ENCODE measurements at regions not wholly inside any gene's neighbourhood (a gene's known extent, or its start where the extent isn't known, plus 50 kb on each side); places are given as distances from the start of the nearest gene placed in this dataset.

GRCh38 chr4:96598465-96598864, 758.6 kb downstream of the PDHA2 start:
- no peak for TF ChIP-seq CTCF (optimal IDR thresholded peaks at IDR 0.05 in 1 of 3, IDR thresholded peaks at IDR 0.05 in 1 of 3, conservative IDR thresholded peaks at IDR 0.05 in 1 of 3; ENCODE audit: extremely low read depth in 1 of 3, insufficient read depth in 2 of 3, low read length in 3 of 3)
- no peak for TF ChIP-seq EZH2 (IDR thresholded peaks at IDR 0.05; ENCODE audit: low read length)

Measured in keratinocyte (primary cell).